ENCODE measurements at regions not wholly inside any gene's neighbourhood (a gene's known extent, or its start where the extent isn't known, plus 50 kb on each side); places are given as distances from the start of the nearest gene placed in this dataset.

DNA sequence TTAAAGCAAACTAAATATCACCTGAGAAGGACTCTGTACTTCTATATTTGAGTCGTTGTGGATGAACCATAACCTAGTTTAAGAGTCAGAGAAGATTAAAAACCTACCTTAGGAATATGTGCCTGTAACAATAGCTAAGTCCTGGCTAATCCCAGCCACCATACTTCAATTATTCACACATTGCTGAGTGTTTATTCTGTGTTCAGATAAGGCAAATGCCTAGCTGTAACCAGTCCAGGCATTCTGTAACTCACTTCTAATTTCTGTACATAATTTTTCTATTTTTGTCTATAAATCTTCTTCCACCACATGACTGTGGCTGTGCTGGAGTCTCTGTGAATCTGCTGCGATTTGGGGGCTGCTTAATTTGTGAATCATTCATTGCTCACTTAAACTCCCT is 441.9 kb upstream of the ADAMTS5 start:
- Histone ChIP-seq H3K4me3 (no peak overlapping the region), H3K36me3 (replicated peaks in 1 of 2; ENCODE audit: insufficient read depth in 1 of 2, low read depth in 2 of 2) (no peaks in the 10 kb centered on the region), H3K4me1 (no peaks in the 10 kb centered on the region), H3K27ac (no peak overlapping the region), H3K27me3 (no peaks in the 10 kb centered on the region), H3K9me3 (no peaks in the 10 kb centered on the region)
- ATAC-seq (no peak), DNase-seq (no peak)
- WGBS, 2 donors, result 60 to 64% methylated on average over 2 of the region's 2 CpGs
- TF ChIP-seq, protein P1, sequence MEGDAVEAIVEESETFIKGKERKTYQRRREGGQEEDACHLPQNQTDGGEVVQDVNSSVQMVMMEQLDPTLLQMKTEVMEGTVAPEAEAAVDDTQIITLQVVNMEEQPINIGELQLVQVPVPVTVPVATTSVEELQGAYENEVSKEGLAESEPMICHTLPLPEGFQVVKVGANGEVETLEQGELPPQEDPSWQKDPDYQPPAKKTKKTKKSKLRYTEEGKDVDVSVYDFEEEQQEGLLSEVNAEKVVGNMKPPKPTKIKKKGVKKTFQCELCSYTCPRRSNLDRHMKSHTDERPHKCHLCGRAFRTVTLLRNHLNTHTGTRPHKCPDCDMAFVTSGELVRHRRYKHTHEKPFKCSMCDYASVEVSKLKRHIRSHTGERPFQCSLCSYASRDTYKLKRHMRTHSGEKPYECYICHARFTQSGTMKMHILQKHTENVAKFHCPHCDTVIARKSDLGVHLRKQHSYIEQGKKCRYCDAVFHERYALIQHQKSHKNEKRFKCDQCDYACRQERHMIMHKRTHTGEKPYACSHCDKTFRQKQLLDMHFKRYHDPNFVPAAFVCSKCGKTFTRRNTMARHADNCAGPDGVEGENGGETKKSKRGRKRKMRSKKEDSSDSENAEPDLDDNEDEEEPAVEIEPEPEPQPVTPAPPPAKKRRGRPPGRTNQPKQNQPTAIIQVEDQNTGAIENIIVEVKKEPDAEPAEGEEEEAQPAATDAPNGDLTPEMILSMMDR (IDR thresholded peaks at IDR 0.05), result no peak
- no peak for TF ChIP-seq POLR2A (IDR thresholded peaks at IDR 0.05)
- intact Hi-C loops (cut with DNase I), result no loop called here

DNA sequence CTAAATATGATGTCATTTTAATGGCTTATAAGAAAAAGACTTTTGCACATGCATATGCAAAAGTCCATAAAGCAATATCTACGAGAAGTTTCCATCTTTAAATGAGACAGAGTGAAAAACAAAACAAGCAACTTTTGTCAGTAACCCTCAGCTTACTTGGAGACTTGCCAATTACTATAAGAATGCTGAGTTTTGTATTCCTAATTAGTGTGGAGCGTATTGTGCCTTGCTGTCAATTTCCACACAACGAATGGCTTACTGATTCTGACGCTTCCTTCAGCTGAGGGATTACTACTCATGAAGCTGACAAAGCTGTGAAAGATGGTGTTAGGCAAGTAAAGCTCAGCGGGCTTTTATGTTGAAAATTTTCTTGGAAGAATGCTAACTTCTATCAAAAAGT is 440.4 kb upstream of the ADAMTS5 start:
- DNase-seq (no peak), ATAC-seq (no peak)
- TF ChIP-seq, protein P1 (IDR thresholded peaks at IDR 0.05), result no peak
- no peak for TF ChIP-seq POLR2A (IDR thresholded peaks at IDR 0.05)
- no peaks in the 10 kb centered on the region for H3K4me1 ChIP-seq
- H3K27ac ChIP-seq, result no peak overlapping the region
- H3K36me3 ChIP-seq (replicated peaks in 1 of 2; ENCODE audit: insufficient read depth in 1 of 2, low read depth in 2 of 2), result no peaks in the 10 kb centered on the region
- H3K9me3 ChIP-seq, result no peaks in the 10 kb centered on the region
- intact Hi-C loops (cut with DNase I), result no loop called here
- no peak overlapping the region for H3K4me3 ChIP-seq
- no peaks in the 10 kb centered on the region for H3K27me3 ChIP-seq
- WGBS, 2 donors, result 50 to 65% methylated on average over 5 of the region's 5 CpGs

- no peak for DNase-seq
- Histone ChIP-seq H3K36me3 (replicated peaks in 1 of 2; ENCODE audit: insufficient read depth in 1 of 2, low read depth in 2 of 2) (no peaks in the 10 kb centered on the region), H3K9me3 (no peaks in the 10 kb centered on the region), H3K4me3 (no peak overlapping the region), H3K4me1 (no peaks in the 10 kb centered on the region), H3K27ac (no peak overlapping the region), H3K27me3 (no peaks in the 10 kb centered on the region)
- ATAC-seq, result no peak
- intact Hi-C loops (cut with DNase I), result no loop called here
- 51 to 57% methylated on average over 3 of the region's 3 CpGs for WGBS, 2 donors
- TF ChIP-seq, protein P1 (IDR thresholded peaks at IDR 0.05), result no peak
- no peak for TF ChIP-seq POLR2A (IDR thresholded peaks at IDR 0.05)
These were observed 439.6 kb upstream of the ADAMTS5 start for GRCh38 chr21:27406300-27407009.

DNA sequence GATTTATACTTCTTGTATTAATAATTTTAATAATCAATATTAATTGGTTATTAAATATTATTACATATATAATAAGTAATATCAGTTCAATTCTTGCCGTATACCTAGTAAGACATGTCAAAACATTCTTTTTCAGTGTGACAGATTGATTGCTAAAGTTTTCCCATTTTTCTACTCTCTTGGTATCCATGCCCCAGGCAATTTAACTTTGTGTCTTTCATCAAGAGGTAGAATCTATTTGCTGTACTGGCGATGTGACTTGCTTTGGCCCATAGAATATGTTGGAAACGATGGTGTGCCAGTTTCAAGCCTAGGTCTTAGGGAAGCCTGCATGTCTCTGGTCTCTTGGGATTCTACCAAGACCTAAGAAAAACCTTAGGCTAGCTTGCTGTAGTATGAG is 436.1 kb upstream of the ADAMTS5 start:
- H3K27ac ChIP-seq, result no peak overlapping the region
- DNase-seq, result no peak
- no peak for ATAC-seq
- WGBS, 2 donors, result 92 to 99% methylated on average over 3 of the region's 3 CpGs
- no peak overlapping the region for H3K4me3 ChIP-seq
- H3K36me3 ChIP-seq (replicated peaks in 1 of 2; ENCODE audit: insufficient read depth in 1 of 2, low read depth in 2 of 2), result no peaks in the 10 kb centered on the region
- no peaks in the 10 kb centered on the region for H3K27me3 ChIP-seq
- H3K4me1 ChIP-seq, result no peaks in the 10 kb centered on the region
- no peaks in the 10 kb centered on the region for H3K9me3 ChIP-seq
- intact Hi-C loops (cut with DNase I), result no loop called here
- TF ChIP-seq POLR2A (IDR thresholded peaks at IDR 0.05), result no peak
- TF ChIP-seq, protein P1 (IDR thresholded peaks at IDR 0.05), result no peak

GRCh38 chr21:27400045-27400444 is 433.2 kb upstream of the ADAMTS5 start:
- 63 to 69% methylated on average over 4 of the region's 4 CpGs for WGBS, 2 donors
- TF ChIP-seq, protein P1 (IDR thresholded peaks at IDR 0.05), result no peak
- no peak for TF ChIP-seq POLR2A (IDR thresholded peaks at IDR 0.05)
- ATAC-seq, result no peak

More at GRCh38 chr21:27400045-27400444, 433.2 kb upstream of the ADAMTS5 start:
- H3K9me3 ChIP-seq, result no peaks in the 10 kb centered on the region
- intact Hi-C loops (cut with DNase I), result no loop called here
- H3K27ac ChIP-seq, result no peak overlapping the region
- no peaks in the 10 kb centered on the region for H3K4me1 ChIP-seq
- H3K4me3 ChIP-seq, result no peak overlapping the region
- no peaks in the 10 kb centered on the region for H3K27me3 ChIP-seq
- H3K36me3 ChIP-seq (replicated peaks in 1 of 2; ENCODE audit: insufficient read depth in 1 of 2, low read depth in 2 of 2), result no peaks in the 10 kb centered on the region
- no peak for DNase-seq
